ENCODE measurements at regions not wholly inside any gene's neighbourhood (a gene's known extent, or its start where the extent isn't known, plus 50 kb on each side); places are given as distances from the start of the nearest gene placed in this dataset.
"Not testable (repeated sequence)": the region's sequence is repeated elsewhere in the genome, so short reads cannot be mapped to it uniquely, and the experiment has no call there.

DNA sequence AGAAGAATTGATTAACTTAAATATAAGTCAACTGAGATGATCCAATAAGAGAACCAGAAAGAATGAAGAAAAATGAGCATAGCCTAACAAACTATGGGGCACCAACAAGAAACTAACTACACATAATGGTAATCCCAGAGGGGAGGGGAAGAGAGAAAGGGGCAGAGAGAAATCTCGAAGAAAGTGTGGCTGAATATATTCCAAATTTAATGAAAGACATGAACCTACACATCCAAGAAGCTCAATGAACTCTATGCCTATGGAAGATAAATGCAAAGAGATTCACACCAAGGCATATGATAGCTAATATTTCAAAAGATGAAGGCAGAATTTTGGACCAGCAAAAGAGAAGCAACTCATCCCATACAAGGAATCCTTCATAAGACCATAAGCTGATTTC, 649.2 kb downstream of the ZEB2 start:
- in situ Hi-C loops (cut with HindIII; ENCODE audit: low pct_unique_long_range_greater_than_20kb, low sequenced_read_pairs) = no loop called here
- TF ChIP-seq JUND (IDR thresholded peaks at IDR 0.05; ENCODE audit: low read depth) = no peak
- no peak for DNase-seq (ENCODE audit: low read depth in 1 of 2, low spot score in 1 of 2)

DNA sequence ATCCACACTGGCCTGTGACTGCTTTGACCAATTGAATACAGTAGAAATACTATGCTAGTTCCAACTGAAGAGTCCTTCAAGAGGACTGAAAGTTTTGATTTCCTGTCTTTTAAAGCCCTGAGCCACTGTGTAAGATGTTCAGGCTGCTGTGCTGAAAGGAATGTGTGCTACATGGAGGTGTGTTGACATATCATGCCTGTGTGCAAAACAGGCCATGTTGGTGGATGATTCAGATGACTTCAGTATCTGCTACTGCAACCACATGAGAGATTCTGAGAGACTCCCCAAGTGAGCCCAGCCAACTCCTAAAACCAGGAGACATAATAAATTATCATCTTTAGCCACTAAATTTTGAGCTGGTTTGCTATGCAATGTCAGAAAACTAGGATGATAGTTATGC, 662.9 kb downstream of the ZEB2 start:
- in situ Hi-C loops (cut with HindIII; ENCODE audit: low pct_unique_long_range_greater_than_20kb, low sequenced_read_pairs) = no loop called here
- no peak for TF ChIP-seq JUND (IDR thresholded peaks at IDR 0.05; ENCODE audit: low read depth)
- no peak for DNase-seq (ENCODE audit: low read depth in 1 of 2, low spot score in 1 of 2)

DNA sequence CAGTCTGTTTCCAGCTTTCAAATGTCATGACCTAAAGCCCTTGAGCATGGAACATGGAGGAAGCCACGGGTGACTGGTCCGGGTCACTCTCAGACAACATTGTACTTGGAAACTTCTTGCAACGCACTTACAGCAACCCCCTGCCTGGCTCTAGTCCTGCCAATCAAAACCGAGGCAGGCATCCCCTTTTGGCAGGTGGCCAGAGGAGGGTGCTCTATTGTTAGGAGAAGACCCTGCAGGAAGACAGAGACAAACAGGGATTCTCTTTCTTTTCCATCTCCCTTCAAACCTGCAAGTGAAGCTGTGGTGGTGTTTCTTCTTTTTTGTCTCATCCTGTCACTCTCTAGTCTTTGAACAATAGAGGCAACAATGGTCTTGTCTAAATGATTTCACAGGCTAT, 667.2 kb downstream of the ZEB2 start:
- DNase-seq (ENCODE audit: low read depth in 1 of 2, low spot score in 1 of 2) = no peak
- TF ChIP-seq JUND (IDR thresholded peaks at IDR 0.05; ENCODE audit: low read depth) = no peak
- in situ Hi-C loops (cut with HindIII; ENCODE audit: low pct_unique_long_range_greater_than_20kb, low sequenced_read_pairs) = no loop called here

DNA sequence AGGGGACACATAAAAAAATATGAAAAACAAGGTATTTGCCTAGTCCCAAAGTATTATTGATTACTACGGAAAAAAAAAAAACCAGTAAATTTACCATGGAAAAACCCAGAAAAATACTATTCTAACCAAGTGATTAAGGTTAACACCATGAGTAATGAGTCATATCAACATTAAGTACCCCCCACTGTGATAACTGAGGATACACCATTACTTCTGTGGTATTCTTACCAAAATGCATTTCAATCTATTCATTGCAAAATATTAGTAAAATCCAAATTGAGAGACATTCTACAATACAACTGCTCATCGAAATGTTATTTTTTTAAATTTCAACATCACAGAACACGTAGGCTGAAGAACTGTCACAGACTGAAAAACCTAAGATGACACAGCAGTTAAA, 669.8 kb downstream of the ZEB2 start:
- no peak for TF ChIP-seq JUND (IDR thresholded peaks at IDR 0.05; ENCODE audit: low read depth)
- no peak for DNase-seq (ENCODE audit: low read depth in 1 of 2, low spot score in 1 of 2)
- in situ Hi-C loops (cut with HindIII; ENCODE audit: low pct_unique_long_range_greater_than_20kb, low sequenced_read_pairs) = no loop called here

DNA sequence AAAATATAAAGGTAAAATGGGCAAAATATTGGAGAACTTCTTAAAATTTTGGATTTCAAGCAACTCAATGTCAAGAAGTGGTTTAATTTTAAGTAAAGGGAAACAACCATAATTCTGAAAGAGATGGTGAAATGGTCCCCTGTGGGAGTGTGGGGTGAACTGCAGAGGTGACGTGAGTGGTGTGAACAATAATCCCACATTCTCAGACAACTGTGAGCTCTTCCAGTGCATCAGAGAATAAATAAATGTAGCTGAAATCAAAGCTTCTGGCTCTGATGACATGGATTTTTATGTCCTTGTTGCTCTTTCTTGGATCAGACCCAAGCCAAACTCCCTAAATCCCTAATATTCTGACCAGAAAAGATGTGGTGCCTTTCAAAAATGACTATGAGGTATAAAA, 672.7 kb downstream of the ZEB2 start:
- no peak for DNase-seq (ENCODE audit: low read depth in 1 of 2, low spot score in 1 of 2)
- TF ChIP-seq JUND (IDR thresholded peaks at IDR 0.05; ENCODE audit: low read depth) = no peak
- in situ Hi-C loops (cut with HindIII; ENCODE audit: low pct_unique_long_range_greater_than_20kb, low sequenced_read_pairs) = no loop called here

DNA sequence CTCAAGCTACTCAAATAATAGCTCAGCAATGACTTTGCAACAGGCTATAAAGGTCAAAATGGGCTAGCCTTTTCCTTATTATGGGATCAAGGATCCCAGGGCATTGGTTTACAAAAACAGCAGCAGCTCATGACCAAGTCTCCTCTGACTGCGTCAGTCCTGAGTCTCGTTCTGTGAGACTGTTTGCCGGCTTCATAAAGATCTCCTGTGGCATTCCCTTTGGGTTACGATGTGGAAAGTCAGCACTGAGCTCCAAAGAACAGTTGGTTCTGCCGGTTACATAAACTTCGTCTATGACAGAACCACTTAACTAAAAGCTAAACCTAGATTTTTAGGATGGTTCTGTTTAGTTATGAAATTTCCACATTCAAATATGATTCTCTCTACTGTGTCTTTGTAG, 674.9 kb downstream of the ZEB2 start:
- TF ChIP-seq JUND (IDR thresholded peaks at IDR 0.05; ENCODE audit: low read depth) = no peak
- in situ Hi-C loops (cut with HindIII; ENCODE audit: low pct_unique_long_range_greater_than_20kb, low sequenced_read_pairs) = no loop called here
- no peak for DNase-seq (ENCODE audit: low read depth in 1 of 2, low spot score in 1 of 2)

DNA sequence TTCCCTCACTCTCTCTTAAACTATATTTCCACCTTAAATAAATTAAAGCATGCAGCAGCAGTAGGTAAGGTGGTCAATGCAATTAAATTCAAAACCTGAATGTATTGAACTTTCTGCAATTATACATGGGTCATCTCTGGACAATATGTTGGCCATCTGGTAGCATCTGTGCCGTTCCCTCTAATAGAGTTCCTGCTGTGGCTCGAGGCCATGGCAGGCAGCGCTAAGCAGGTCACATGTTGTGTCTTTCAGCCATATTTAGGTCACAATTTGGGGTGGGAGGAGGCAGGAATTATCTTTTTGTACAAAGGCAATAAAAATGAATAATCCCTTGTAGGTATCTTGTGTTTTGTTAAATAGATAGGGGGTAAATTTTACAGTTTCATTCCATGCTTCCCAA, 676.2 kb downstream of the ZEB2 start:
- in situ Hi-C loops (cut with HindIII; ENCODE audit: low pct_unique_long_range_greater_than_20kb, low sequenced_read_pairs) = no loop called here
- DNase-seq (ENCODE audit: low read depth in 1 of 2, low spot score in 1 of 2) = no peak
- no peak for TF ChIP-seq JUND (IDR thresholded peaks at IDR 0.05; ENCODE audit: low read depth)

DNA sequence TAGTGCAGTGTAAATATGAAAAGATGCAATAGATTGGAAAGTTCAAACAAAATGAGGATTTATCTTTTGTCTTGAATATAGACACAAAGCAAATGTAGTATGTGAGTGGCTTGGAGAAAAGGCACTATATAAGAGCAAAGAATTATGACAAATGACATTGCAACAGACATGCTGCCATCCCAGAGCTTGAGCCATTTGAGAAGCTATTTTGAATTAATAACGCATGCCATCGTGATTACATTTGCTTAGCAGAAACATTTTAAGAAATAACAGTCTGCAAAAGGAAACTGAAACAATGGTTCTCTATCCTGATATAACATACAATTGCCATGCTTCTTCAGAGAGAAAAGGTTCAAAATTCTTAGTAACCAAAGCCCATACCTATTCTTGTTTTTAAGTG, 677.1 kb downstream of the ZEB2 start:
- no peak for TF ChIP-seq JUND (IDR thresholded peaks at IDR 0.05; ENCODE audit: low read depth)
- in situ Hi-C loops (cut with HindIII; ENCODE audit: low pct_unique_long_range_greater_than_20kb, low sequenced_read_pairs) = no loop called here
- no peak for DNase-seq (ENCODE audit: low read depth in 1 of 2, low spot score in 1 of 2)

DNA sequence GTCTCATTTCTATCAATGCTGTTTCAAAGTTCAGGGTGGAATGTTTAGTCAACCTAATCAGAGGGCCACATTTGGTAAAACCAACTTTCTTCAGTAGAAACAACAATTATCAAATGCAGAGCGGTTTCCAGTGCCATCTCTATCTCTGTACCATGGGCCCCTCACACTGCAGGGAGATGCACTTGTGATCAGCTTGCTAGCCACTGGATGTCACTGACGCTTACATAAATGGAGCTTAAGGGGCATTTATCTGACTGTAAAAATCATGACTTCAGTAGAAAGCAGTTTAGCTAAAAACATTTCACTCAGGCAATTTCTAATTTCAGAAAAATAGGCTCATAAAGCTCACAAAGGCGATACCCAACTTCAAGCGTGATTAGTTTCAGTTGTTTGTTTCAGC, 678.0 kb downstream of the ZEB2 start:
- no peak for DNase-seq (ENCODE audit: low read depth in 1 of 2, low spot score in 1 of 2)
- in situ Hi-C loops (cut with HindIII; ENCODE audit: low pct_unique_long_range_greater_than_20kb, low sequenced_read_pairs) = no loop called here
- TF ChIP-seq JUND (IDR thresholded peaks at IDR 0.05; ENCODE audit: low read depth) = no peak

DNA sequence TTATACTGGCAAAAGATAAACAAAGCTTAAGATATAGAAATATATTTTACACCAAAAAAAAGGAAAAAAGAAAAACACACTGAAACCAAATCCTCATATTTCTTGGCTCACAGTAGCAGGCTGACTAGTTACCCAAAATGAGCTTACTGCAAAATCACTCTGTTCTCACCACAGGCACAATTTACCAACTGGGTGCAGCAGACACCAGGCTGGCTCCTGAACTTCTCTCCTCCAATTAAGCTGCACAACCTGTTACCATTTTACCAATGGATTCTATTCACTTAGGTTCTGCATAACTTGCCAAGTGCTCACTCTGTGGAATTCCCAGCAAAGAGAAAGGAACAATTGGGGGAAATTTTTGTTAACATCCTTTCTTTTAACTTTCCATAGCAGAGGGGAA, 679.3 kb downstream of the ZEB2 start:
- TF ChIP-seq JUND (IDR thresholded peaks at IDR 0.05; ENCODE audit: low read depth) = no peak
- in situ Hi-C loops (cut with HindIII; ENCODE audit: low pct_unique_long_range_greater_than_20kb, low sequenced_read_pairs) = no loop called here
- DNase-seq (ENCODE audit: low read depth in 1 of 2, low spot score in 1 of 2) = no peak

DNA sequence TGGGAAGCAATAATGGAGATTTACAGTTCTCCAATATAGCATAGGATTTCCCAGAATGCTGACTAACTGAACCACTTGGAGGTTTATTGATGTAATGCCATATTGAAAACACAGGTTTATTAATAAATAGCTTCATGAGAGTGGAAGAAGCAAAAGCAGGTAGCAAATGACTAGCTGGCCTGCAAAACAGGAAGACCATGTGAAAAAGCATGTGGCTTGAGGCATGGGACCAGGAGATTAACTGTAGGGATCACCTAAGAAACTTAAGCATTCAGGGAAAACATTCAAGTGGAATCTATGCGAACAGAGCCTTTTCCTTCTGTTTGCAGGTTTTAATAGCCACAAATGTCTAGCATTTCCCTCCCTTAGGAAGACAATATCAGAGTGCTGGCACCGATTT, 679.7 kb downstream of the ZEB2 start:
- in situ Hi-C loops (cut with HindIII; ENCODE audit: low pct_unique_long_range_greater_than_20kb, low sequenced_read_pairs) = no loop called here
- DNase-seq (ENCODE audit: low read depth in 1 of 2, low spot score in 1 of 2) = no peak
- no peak for TF ChIP-seq JUND (IDR thresholded peaks at IDR 0.05; ENCODE audit: low read depth)

DNA sequence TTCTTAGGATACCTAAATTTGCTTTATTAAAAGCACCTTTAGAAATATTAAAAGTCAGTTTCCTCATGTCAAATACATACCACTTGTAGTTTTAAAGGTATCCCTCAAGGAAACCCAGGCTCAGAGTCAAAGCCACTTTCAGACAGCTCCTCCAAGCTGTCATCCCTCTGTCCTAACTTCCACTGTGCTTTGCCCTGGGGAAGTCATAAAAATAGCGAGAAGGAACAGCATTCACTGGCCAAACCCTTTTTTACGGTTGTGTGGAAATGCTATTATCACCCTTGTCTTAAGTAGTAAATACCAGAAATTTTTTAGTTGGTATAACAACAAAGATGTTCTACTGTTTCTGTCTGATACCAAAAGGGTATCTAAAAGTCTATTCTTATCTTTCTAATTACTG, 680.5 kb downstream of the ZEB2 start:
- in situ Hi-C loops (cut with HindIII; ENCODE audit: low pct_unique_long_range_greater_than_20kb, low sequenced_read_pairs) = no loop called here
- no peak for TF ChIP-seq JUND (IDR thresholded peaks at IDR 0.05; ENCODE audit: low read depth)
- DNase-seq (ENCODE audit: low read depth in 1 of 2, low spot score in 1 of 2) = no peak

DNA sequence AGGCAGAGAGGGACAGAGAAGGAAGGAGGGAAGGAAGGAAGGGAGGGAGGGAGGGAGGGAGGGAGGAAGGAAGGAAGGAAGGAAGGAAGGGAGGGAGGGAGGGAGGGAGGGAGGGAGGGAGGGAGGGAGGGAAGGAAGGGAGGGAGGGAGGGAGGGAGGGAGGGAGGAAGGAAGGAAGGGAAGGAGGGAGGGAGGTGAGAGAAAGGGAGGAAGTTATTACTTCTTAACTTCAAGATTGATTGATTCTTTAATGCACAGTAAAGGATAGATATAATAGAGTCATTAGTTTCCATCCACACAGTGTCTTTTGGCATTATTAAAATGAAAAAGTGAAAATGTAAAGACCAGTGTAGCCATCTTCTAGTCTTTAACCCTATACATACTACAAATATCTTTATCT, 682.9 kb downstream of the ZEB2 start:
- not testable (repeated sequence) for DNase-seq (ENCODE audit: low read depth in 1 of 2, low spot score in 1 of 2)

DNA sequence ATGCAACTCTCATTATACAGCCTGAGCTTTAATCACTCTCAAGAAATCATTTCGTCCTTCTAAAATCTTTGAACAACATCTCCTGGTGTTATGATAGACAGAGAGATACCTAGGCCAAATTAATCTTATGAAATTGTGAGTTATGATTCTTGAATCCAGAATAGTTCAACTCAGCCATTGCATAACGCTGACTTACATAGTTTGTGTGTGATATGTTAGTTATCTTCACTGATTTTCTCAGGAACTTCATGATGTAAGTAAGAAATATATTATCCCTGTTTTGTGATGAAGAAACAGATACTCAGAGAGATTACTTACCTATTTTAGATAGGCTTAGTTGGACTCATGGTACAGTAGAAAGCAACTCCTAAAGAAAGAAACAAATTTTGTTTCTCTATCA, 684.4 kb downstream of the ZEB2 start:
- DNase-seq (ENCODE audit: low read depth in 1 of 2, low spot score in 1 of 2) = no peak
- in situ Hi-C loops (cut with HindIII; ENCODE audit: low pct_unique_long_range_greater_than_20kb, low sequenced_read_pairs) = no loop called here

More for the DNA sequence above, 682.9 kb downstream of the ZEB2 start:
- in situ Hi-C loops (cut with HindIII; ENCODE audit: low pct_unique_long_range_greater_than_20kb, low sequenced_read_pairs) = not testable (repeated sequence)

More for the DNA sequence above, 684.4 kb downstream of the ZEB2 start:
- no peak for TF ChIP-seq JUND (IDR thresholded peaks at IDR 0.05; ENCODE audit: low read depth)
